ENCODE measurements at regions not wholly inside any gene's neighbourhood (a gene's known extent, or its start where the extent isn't known, plus 50 kb on each side); places are given as distances from the start of the nearest gene placed in this dataset.

GRCh38 chr3:18778598-18778997, 353.5 kb upstream of the SATB1 start:
- Histone ChIP-seq H4K5ac (ENCODE audit: insufficient read length, low read depth, low read length) (no peak overlapping the region), H2BK5ac (ENCODE audit: insufficient read length, low read length) (no peak overlapping the region), H3K18ac (ENCODE audit: insufficient read length, low read depth, low read length) (no peak overlapping the region), H3K79me1 (ENCODE audit: insufficient read depth, low read depth, low read length, poor library complexity, severe bottlenecking) (no peaks in the 10 kb centered on the region), H3T11ph (ENCODE audit: low read length) (no peak overlapping the region), H3K79me2 (ENCODE audit: insufficient read depth, low read length) (no peaks in the 10 kb centered on the region), H2BK15ac (ENCODE audit: low read depth, low read length) (no peak overlapping the region), H4K8ac (replicated peaks; ENCODE audit: insufficient read length, low read depth, low read length) (no peak overlapping the region), H3K9me3 (ENCODE audit: control insufficient read depth, low read depth, low read length) (no peaks in the 10 kb centered on the region), H3K4ac (ENCODE audit: low read depth, low read length) (no peak overlapping the region), H3K14ac (ENCODE audit: insufficient read depth, low read length) (no peak overlapping the region), H3K23ac (ENCODE audit: insufficient read length, low read depth, low read length) (no peak overlapping the region), H3K4me2 (ENCODE audit: insufficient read depth, insufficient read length, low read length) (no peak overlapping the region), H3K4me1 (ENCODE audit: insufficient read depth, low read length) (no peaks in the 10 kb centered on the region), H3K27ac (ENCODE audit: insufficient read length, low read depth, low read length) (no peak overlapping the region), H4K91ac (ENCODE audit: insufficient read length, low read depth, low read length) (no peak overlapping the region), H3K23me2 (ENCODE audit: insufficient read length, low read depth, low read length, poor library complexity, severe bottlenecking) (no peaks in the 10 kb centered on the region), H2BK20ac (ENCODE audit: low read depth, low read length, poor library complexity, severe bottlenecking) (no peak overlapping the region), H3K9ac (ENCODE audit: extremely low read depth, insufficient read length, low read length) (no peak overlapping the region), H2AFZ (ENCODE audit: low read length) (no peak overlapping the region), H4K20me1 (ENCODE audit: control insufficient read depth, insufficient read depth, insufficient read length) (no peaks in the 10 kb centered on the region), H3K56ac (ENCODE audit: insufficient read length, low read depth, low read length) (no peak overlapping the region), H2BK120ac (ENCODE audit: low read depth, low read length, poor library complexity, severe bottlenecking) (no peak overlapping the region), H2AK5ac (ENCODE audit: insufficient read length, low read length) (no peak overlapping the region), H2BK12ac (ENCODE audit: insufficient read length, low read depth, low read length) (no peak overlapping the region), H3K27me3 (ENCODE audit: insufficient read depth, low read length) (no peaks in the 10 kb centered on the region)
- Mint-ChIP-seq H3K27me3 (ENCODE audit: low read depth) (no peaks in the 10 kb centered on the region), H3K36me3 (ENCODE audit: insufficient read depth in 1 of 3, low read depth in 3 of 3) (no peaks in the 10 kb centered on the region), H3K9me3 (no peaks in the 10 kb centered on the region), H3K4me3 (no peak overlapping the region), H3K27ac (no peak overlapping the region), H3K4me1 (peaks cover 6 to 8% of the 10 kb centered on the region in 2 experiments)
- no peak for DNase-seq
- no peak for TF ChIP-seq CTCF (conservative IDR thresholded peaks at IDR 0.05)
- no CpG with 5 or more reads among the region's 2 CpGs for WGBS (ENCODE audit: extremely low coverage, insufficient read length, low lambda C conversion rate)
